ENCODE measurements at regions not wholly inside any gene's neighbourhood (a gene's known extent, or its start where the extent isn't known, plus 50 kb on each side); places are given as distances from the start of the nearest gene placed in this dataset.
"Not testable (repeated sequence)": the region's sequence is repeated elsewhere in the genome, so short reads cannot be mapped to it uniquely, and the experiment has no call there.

DNA sequence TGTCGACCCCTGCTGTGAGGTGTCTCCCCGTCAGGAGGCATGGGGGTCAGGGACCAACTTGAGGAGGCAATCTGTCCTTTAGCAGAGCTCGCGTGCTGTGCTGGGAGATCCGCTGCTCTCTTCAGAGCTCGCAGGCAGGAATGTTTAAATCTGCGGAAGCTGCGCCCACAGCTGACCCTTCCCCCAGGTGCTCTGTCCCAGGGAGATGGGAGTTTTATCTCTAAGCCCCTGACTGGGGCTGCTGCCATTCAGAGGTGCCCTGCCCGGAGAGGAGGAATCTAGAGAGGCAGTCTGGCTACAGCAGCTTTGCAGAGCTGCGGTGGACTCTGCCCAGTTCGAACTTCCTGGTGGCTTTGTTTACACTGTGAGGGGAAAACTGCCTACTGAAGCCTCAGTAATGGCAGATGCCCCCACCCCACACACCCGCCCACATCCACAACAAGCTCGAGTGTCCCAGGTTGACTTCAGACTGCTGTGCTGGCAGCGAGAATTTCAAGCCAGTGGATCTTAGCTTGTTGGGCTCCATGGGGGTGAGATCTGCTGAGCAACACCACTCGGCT, 133.1 kb downstream of the CENPC start:
- H3K27me3 Mint-ChIP-seq, CTCF ChIA-PET, H3K4me1 Mint-ChIP-seq, H3K4me3 Mint-ChIP-seq, H3K9me3 Mint-ChIP-seq, DNase-seq, H3K36me3 Mint-ChIP-seq, H3K27ac Mint-ChIP-seq: not testable (repeated sequence)

DNA sequence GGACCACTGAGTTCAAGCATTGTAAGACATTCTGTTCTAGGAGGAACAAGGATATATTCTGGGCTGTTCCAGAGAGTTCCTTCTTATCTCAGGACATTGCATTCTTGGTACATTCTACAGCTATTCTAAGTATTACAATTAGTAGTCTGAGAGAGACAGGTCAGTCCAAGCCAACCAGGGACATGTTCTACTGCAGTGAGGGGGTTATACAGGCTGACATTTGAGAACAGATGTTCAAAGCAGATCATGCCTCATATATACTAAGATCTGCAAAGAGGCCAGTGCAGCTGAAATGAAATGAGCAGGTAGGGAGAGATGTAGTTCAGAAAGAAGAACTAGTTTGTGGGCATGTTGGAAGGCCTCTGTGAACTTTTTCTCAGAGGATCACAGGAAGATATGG, 142.0 kb downstream of the CENPC start:
- Mint-ChIP-seq H3K27ac (no peak overlapping the region), H3K4me3 (no peak overlapping the region), H3K27me3 (no peaks in the 10 kb centered on the region), H3K4me1 (no peaks in the 10 kb centered on the region), H3K9me3 (peaks cover 3% of the 10 kb centered on the region), H3K36me3 (no peaks in the 10 kb centered on the region)
- no peak for DNase-seq
- CTCF ChIA-PET, result no interaction called here

DNA sequence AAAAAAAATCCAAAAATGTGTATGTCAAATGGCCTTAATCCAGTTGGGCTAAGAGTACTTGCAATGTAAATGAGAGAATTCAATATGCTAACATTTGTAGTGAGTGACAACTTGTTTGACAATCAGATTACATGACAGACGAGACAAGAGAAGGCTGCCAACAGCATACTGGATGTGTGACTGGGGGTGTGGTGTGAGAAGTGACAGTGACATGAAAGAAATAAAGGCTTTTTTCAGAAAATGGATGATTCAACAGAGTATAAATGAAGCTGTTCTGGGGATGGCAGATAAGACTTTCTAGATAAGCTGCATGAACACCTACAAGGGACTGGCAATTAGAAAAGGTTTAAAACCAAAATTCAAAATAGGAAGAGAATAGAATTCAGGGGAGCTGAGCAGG, 143.4 kb downstream of the CENPC start:
- no peaks in the 10 kb centered on the region for H3K27me3 Mint-ChIP-seq
- no peak overlapping the region for H3K4me3 Mint-ChIP-seq
- no peak for DNase-seq
- CTCF ChIA-PET, result no interaction called here
- H3K4me1 Mint-ChIP-seq, result no peaks in the 10 kb centered on the region
- peaks cover 2% of the 10 kb centered on the region for H3K9me3 Mint-ChIP-seq
- no peak overlapping the region for H3K27ac Mint-ChIP-seq
- no peaks in the 10 kb centered on the region for H3K36me3 Mint-ChIP-seq

DNA sequence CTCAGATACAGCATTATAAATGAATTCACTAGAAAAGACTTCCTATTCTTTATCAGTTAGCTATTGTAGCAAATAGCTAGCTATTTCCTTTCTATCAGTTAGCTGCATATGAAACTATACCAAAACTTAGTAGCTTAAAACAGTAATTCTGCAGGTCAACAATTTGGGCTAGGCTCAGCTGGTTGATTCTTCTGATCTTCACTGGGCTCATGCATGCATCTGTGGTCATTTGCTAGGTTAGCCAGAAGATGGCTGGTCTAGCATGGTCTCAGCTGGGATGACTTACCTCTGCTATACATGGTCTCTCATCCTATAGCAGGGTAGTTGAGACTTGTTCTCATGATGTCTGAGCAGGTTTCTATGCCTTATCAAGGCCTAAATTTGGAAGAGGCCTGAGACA, 147.4 kb downstream of the CENPC start:
- CTCF ChIA-PET, result no interaction called here
- Mint-ChIP-seq H3K4me3 (no peak overlapping the region), H3K27ac (no peak overlapping the region), H3K9me3 (no peaks in the 10 kb centered on the region), H3K4me1 (no peaks in the 10 kb centered on the region), H3K36me3 (no peaks in the 10 kb centered on the region), H3K27me3 (no peaks in the 10 kb centered on the region)
- DNase-seq, result no peak

DNA sequence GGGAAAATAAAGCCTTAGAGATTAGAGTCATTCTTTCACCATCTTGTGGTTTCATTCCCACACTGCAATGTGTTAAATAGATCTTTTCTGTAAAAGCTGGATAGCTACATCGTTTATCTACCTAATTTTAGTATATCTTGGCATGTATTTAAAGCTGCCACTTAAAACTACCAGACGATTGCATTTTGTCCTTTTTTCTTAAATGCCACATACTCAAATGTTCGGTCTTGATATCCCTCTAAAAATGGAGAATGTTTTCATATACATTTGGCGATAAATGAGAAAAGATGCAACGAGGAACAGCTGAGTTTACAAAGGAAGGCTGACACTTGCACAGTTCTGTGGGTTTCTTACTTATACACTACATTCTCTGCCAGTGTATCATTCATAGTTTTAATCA, 148.3 kb downstream of the CENPC start:
- no peaks in the 10 kb centered on the region for H3K9me3 Mint-ChIP-seq
- CTCF ChIA-PET, result no interaction called here
- DNase-seq, result no peak
- H3K27me3 Mint-ChIP-seq, result peaks cover 4% of the 10 kb centered on the region
- no peaks in the 10 kb centered on the region for H3K36me3 Mint-ChIP-seq
- H3K4me3 Mint-ChIP-seq, result no peak overlapping the region
- H3K27ac Mint-ChIP-seq, result no peak overlapping the region
- no peaks in the 10 kb centered on the region for H3K4me1 Mint-ChIP-seq

DNA sequence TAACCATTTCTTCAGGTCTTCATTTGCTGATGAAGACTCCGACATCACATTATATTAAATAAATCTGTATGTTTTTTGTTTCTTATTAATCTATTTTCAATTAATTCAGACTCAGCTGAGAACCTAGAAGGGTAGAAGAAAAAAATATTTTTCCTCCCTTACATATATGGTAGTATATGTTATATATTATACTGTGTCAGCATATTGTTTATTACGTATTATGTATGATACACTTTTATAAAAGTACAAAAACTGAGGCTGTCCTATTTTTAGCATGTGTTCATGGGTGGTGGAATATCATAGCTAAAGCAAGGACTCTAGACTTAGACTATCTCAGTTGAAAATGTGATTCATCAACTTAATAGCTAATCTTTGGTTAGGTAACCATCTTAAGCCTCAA, 149.3 kb downstream of the CENPC start:
- no peaks in the 10 kb centered on the region for H3K36me3 Mint-ChIP-seq
- H3K9me3 Mint-ChIP-seq, result no peaks in the 10 kb centered on the region
- DNase-seq, result no peak
- no peak overlapping the region for H3K4me3 Mint-ChIP-seq
- H3K27me3 Mint-ChIP-seq, result peaks cover 4% of the 10 kb centered on the region
- H3K4me1 Mint-ChIP-seq, result no peaks in the 10 kb centered on the region
- no peak overlapping the region for H3K27ac Mint-ChIP-seq
- CTCF ChIA-PET, result no interaction called here

DNA sequence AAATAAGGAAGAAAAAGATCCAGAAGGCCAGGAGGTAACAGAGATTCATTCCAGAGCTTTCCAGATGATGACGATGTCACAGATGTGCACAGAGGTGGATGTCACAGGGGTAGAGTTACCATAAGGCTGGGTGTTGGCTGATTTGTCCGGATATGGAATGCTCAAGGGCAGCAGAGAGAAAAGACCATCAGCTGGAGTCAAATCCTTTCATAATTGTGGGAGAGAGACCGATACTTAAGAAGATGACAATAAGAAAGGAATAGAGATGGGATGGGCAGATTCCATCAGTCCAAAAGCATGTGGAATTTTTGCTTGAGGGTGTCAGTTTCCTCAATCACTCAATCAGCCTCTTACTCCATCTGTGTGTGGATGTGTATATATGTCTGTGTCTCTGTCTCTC, 150.4 kb downstream of the CENPC start:
- H3K36me3 Mint-ChIP-seq, result no peaks in the 10 kb centered on the region
- no peaks in the 10 kb centered on the region for H3K9me3 Mint-ChIP-seq
- no peaks in the 10 kb centered on the region for H3K4me1 Mint-ChIP-seq
- no peak for DNase-seq
- no peak overlapping the region for H3K4me3 Mint-ChIP-seq
- CTCF ChIA-PET, result no interaction called here
- peaks cover 4% of the 10 kb centered on the region for H3K27me3 Mint-ChIP-seq
- H3K27ac Mint-ChIP-seq, result no peak overlapping the region

DNA sequence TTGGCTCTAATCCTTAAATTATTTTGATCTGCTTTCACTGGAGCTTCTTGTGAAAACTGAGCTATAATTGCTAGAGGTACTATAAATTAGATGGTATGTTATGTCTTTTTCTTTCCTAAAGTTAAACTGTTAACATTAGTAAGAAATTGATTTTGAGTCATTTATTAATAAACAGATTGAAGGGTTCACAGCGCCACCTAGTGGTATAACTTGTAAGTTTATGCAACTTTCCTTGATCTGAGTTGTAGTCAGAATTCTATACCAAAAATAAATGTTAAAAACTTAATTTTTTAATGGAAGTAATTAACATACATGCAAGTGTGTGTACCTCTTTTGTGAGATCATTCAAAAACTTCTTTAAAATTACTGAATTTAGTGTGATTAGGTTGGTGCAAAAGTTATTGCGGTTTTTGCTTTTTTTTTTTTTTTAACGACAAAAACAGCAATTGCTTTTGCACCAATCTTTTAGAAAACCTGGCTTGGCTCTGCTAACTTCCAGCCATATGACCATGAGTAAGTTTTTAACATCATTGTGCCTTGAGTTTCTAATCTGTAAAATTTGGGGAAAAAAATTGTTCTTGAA, 151.5 kb downstream of the CENPC start:
- DNase-seq, result no peak

DNA sequence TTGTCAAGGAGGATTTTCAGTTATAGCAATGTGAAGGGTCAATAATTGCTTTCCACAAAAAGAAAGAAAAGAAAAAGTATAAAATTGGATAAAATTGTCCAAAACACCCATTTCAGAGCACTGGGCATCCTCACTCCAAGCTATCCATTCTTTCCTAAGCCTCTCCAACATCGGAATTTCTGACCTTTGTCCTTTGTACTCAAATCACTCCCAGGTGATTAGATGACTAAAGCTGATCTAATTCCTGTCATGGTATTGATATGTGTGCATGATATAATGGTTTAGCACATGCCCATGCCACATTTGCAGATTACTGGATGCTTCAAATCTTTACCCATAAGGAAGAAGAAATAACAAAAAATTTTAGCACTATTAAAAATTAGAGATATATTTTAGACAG, 152.3 kb downstream of the CENPC start:
- no peaks in the 10 kb centered on the region for H3K4me1 Mint-ChIP-seq
- no peaks in the 10 kb centered on the region for H3K36me3 Mint-ChIP-seq
- CTCF ChIA-PET, result interaction anchor here (1.0 to 2.6 kb wide), 3 partner anchors 16 to 305 kb away, joined by 3 to 8 read pairs (median 3); no protein-coding TSS in a partner anchor
- peaks cover 4% of the 10 kb centered on the region for H3K27me3 Mint-ChIP-seq
- no peaks in the 10 kb centered on the region for H3K9me3 Mint-ChIP-seq
- H3K4me3 Mint-ChIP-seq, result no peak overlapping the region
- no peak for DNase-seq
- no peak overlapping the region for H3K27ac Mint-ChIP-seq

More for the DNA sequence above, 151.5 kb downstream of the CENPC start:
- H3K4me1 Mint-ChIP-seq, result no peaks in the 10 kb centered on the region
- H3K4me3 Mint-ChIP-seq, result no peak overlapping the region
- CTCF ChIA-PET, result interaction anchor here (0.6 to 2.6 kb wide), 3 partner anchors 15 to 306 kb away, joined by 3 to 8 read pairs (median 3); no protein-coding TSS in a partner anchor
- H3K9me3 Mint-ChIP-seq, result no peaks in the 10 kb centered on the region
- H3K27me3 Mint-ChIP-seq, result peaks cover 4% of the 10 kb centered on the region
- no peaks in the 10 kb centered on the region for H3K36me3 Mint-ChIP-seq
- H3K27ac Mint-ChIP-seq, result no peak overlapping the region

DNA sequence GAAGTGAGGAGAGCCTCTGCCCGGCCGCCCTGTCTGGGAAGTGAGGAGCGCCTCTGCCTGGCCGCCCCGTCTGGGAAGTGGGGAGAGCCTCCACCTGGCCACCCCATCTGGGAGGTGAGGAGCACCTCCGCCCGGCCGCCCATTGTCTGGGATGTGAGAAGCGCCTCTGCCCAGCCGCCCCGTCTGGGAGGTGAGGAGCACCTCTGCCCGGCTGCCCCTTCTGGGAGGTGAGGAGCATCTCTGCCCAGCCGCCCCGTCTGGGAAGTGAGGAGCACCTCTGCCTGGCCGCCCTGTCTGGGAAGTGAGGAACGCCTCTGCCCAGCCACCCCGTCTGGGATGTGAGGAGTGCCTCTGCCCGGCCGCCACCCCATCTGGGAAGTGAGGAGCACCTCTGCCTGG, 163.9 kb downstream of the CENPC start:
- H3K4me1 Mint-ChIP-seq, H3K9me3 Mint-ChIP-seq, H3K36me3 Mint-ChIP-seq, DNase-seq, H3K27me3 Mint-ChIP-seq, CTCF ChIA-PET, H3K27ac Mint-ChIP-seq, H3K4me3 Mint-ChIP-seq: not testable (repeated sequence)

DNA sequence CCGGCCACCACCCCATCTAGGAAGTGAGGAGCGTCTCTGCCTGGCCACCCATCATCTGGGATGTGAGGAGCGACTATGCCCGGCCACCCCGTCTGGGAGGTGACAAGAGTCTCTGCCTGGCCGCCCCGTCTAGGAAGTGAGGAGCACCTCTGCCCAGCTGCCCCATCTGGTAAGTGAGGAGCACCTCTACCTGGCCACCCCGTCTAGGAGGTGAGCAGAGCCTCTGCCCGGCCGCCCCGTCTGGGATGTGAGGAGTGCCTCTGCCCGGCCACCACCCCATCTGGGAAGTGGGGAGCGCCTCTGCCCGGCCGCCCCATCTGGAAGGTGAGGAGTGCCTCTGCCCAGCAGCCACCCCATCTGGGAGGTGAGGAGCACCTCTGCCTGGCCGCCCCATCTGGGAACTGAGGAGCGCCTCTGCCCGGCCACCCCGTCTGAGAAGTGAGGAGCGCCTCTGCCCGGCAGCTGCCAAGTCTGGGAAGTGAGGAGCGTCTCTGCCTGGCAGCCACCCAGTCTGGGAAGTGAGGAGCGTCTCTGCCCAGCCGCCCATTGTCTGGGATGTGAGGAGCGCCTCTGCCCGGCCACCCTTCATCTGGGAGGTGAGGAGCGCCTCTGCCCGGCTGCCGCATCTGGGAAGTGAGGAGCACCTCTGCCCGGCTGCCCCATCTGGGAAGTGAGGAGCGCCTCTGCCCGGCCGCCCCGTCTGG, 164.4 kb downstream of the CENPC start:
- H3K4me1 Mint-ChIP-seq, result not testable (repeated sequence)

DNA sequence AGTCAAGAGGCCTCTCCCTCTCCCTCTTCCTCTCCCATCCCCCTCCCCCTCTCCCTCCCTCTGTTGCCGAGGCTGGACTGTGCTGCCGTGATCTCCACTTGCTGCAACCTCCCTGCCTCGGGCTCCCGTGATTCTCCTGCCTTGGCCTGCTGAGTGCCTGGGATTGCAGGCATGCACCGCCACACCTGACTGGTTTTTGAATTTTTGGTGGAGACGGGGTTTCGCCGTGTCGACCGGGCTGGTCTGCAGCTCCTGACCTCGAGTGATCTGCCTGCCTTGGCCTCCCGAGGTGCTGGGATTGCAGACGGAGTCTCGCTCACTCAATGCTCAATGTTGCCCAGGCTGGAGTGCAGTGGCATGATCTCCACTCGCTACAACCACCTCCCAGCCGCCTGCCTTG, 165.1 kb downstream of the CENPC start:
- Mint-ChIP-seq H3K27me3 (peaks cover 6% of the 10 kb centered on the region), H3K27ac (no peak overlapping the region)
- CTCF ChIA-PET, result no interaction called here

More for the DNA sequence above, 164.4 kb downstream of the CENPC start:
- DNase-seq, CTCF ChIA-PET, H3K36me3 Mint-ChIP-seq, H3K4me3 Mint-ChIP-seq, H3K27ac Mint-ChIP-seq, H3K27me3 Mint-ChIP-seq, H3K9me3 Mint-ChIP-seq: not testable (repeated sequence)

DNA sequence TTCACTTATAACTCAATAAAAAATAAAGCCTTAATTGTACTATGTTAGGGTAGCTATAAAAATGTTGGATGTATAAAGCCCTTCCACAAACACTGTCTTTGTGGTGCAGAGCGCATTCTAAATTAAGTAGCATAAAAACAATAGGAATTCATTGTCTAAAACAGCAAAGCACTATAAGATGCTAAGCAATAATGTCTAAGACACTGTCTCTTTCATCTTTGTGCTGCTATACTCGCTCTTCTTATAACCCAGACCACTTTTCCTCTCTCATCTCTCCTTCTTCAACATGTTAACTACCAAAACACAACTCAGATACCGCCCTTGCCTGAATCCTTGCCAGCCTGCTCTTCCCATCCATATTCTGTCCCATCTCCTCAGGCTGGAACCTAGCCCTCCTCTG, 170.0 kb downstream of the CENPC start:
- Mint-ChIP-seq H3K27me3 (peaks cover 2% of the 10 kb centered on the region), H3K4me1 (no peaks in the 10 kb centered on the region), H3K27ac (no peak overlapping the region), H3K4me3 (no peak overlapping the region), H3K9me3 (no peaks in the 10 kb centered on the region), H3K36me3 (no peaks in the 10 kb centered on the region)
- CTCF ChIA-PET, result no interaction called here
- no peak for DNase-seq

More for the DNA sequence above, 165.1 kb downstream of the CENPC start:
- Mint-ChIP-seq H3K4me3 (no peak overlapping the region), H3K9me3 (no peaks in the 10 kb centered on the region), H3K36me3 (no peaks in the 10 kb centered on the region), H3K4me1 (no peaks in the 10 kb centered on the region)
- no peak for DNase-seq

DNA sequence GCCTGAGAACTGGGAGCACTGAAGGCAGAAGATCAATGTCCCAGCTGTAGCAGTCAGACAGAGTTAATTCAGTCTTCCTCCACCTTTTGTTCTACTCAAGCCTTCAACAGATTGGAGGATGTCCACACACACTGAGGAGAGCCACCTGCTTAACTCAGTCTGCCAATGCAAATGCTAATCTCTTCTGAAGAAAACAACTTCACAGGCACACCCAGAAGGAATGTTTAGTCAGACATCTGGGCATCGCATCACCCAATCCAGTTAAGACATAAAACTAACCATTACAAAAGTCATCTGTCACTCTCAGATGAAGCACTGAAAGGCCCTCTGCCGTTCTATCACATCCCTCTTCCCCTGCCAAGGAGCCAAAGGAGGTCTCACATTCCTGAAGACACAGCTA, 173.7 kb downstream of the CENPC start:
- CTCF ChIA-PET, result no interaction called here
- Mint-ChIP-seq H3K4me3 (no peak overlapping the region), H3K27me3 (no peaks in the 10 kb centered on the region), H3K27ac (no peak overlapping the region), H3K9me3 (no peaks in the 10 kb centered on the region), H3K36me3 (no peaks in the 10 kb centered on the region), H3K4me1 (no peaks in the 10 kb centered on the region)
- no peak for DNase-seq

DNA sequence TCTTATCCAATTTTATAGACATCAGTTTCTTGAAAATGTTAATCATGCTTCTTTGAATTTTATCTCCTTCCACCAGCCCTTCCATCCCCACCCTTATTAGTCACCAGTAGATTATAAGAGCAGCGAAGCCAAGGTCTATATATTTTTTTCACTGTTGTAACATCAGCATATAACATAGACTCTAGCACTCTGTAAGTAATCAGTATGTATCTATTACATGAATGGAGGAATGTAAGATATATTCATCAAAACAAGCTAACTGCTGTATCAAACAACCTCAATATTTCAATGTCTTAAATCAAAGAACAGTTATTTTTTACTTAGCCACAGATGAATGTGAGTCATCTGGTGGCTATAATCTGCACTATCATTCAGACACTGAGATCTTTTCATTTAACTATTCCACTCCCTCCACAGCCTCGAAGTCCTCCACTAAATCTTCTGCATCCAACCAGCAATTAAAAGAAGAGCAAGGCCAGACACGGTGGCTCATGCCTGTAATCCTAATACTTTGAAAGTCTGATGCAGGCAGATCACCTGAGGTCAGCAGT, 178.9 kb downstream of the CENPC start:
- H3K27ac Mint-ChIP-seq, result no peak overlapping the region

More for the DNA sequence above, 178.9 kb downstream of the CENPC start:
- Mint-ChIP-seq H3K4me3 (no peak overlapping the region), H3K9me3 (peaks cover 3% of the 10 kb centered on the region), H3K27me3 (no peaks in the 10 kb centered on the region), H3K36me3 (no peaks in the 10 kb centered on the region), H3K4me1 (no peaks in the 10 kb centered on the region)
- CTCF ChIA-PET, result no interaction called here
- no peak for DNase-seq

All from activated naive CD4-positive, alpha-beta T cell treated with anti-CD3 and anti-CD28 coated beads, Interleukin-2, amount 10 ng/mL, durations not matched to agents 7 days and 5 days (primary cell).